Esophagus muscularis mucosa (tissue), 4 donors: ENCODE measurements at regions not wholly inside any gene's neighbourhood (a gene's known extent, or its start where the extent isn't known, plus 50 kb on each side); places are given as distances from the start of the nearest gene placed in this dataset.
"Not testable (repeated sequence)": the region's sequence is repeated elsewhere in the genome, so short reads cannot be mapped to it uniquely, and the experiment has no call there.

ENCODE experiments used
- DNase-seq: peaks from one replicate; pipeline ENCODE4 v3.0.0-alpha.2; 2017; ENCODE audit errors: extremely low spot score
- H3K27ac ChIP-seq, 4 donors: fragments of 200-600 bp; sonication (generic); replicated peaks in 1 of 4; 1 replicate in 3 of 4; 2 replicates in 1 of 4; pipeline ENCODE4 v1.5.1; 2016 to 2019; ENCODE audit warnings: mild to moderate bottlenecking in 1 of 4
- H3K27me3 ChIP-seq, 4 donors: fragments of 200-600 bp; sonication (generic); one replicate each; pipeline versions ENCODE4 v1.5.1 to v1.6.0; 2016 to 2019
- H3K36me3 ChIP-seq, 4 donors: fragments of 200-600 bp; sonication (generic); one replicate each; pipeline ENCODE4 v1.5.1; 2016 to 2019
- H3K4me1 ChIP-seq, 4 donors: fragments of 200-600 bp; sonication (generic); one replicate each; pipeline ENCODE4 v1.5.1; 2016 to 2019
- H3K4me3 ChIP-seq, 4 donors: fragments of 200-600 bp; sonication (generic); 1 replicate in 2 of 4; 2 replicates in 2 of 4; pipeline ENCODE4 v1.5.1; 2016 to 2019; ENCODE audit warnings: mild to moderate bottlenecking in 4 of 4, moderate library complexity in 1 of 4
- H3K9me3 ChIP-seq, 4 donors: fragments of 200-600 bp; sonication (generic); 1 replicate in 3 of 4; 2 replicates in 1 of 4; pipeline ENCODE4 v1.5.1; 2016 to 2019
- EP300 ChIP-seq: sonication (generic); formaldehyde crosslinking; IDR thresholded peaks from one replicate; pipeline ENCODE4 v1.6.1; 2017; ENCODE audit warnings: antibody characterized with exemption
- POLR2A ChIP-seq: fragments of 450-650 bp; IDR thresholded peaks from one replicate; pipeline ENCODE4 v1.6.1; 2017; ENCODE audit warnings: antibody characterized with exemption, moderate library complexity, mild to moderate bottlenecking, low read depth
- POLR2AphosphoS5 ChIP-seq, 2 donors: sonication (generic); formaldehyde crosslinking; IDR thresholded peaks; one replicate each; pipeline ENCODE4 v1.6.1; 2017; ENCODE audit warnings: antibody characterized with exemption in 2 of 2
- WGBS: methylation state at CpG from one replicate; pipeline ENCODE4 v1.1.5; 2018; 5-methylcytosine and 5-hydroxymethylcytosine counted together
- intact Hi-C: fragments of 100-400 bp; cut with DNase I; formaldehyde crosslinking; loops from one replicate; pipeline ENCODE4 v1.15.1; 2023
- TF ChIP-seq, protein P1 (sequence below), 3 experiments: fragments of 200-600 bp in 2 of 3; fragments of 450-650 bp in 1 of 3; sonication (generic) in 2 of 3; IDR thresholded peaks; one replicate each; pipeline ENCODE4 v1.5.1; 2017 to 2019; ENCODE audit warnings: antibody characterized with exemption in 3 of 3, mild to moderate bottlenecking in 2 of 3, moderate library complexity in 1 of 3

DNA sequence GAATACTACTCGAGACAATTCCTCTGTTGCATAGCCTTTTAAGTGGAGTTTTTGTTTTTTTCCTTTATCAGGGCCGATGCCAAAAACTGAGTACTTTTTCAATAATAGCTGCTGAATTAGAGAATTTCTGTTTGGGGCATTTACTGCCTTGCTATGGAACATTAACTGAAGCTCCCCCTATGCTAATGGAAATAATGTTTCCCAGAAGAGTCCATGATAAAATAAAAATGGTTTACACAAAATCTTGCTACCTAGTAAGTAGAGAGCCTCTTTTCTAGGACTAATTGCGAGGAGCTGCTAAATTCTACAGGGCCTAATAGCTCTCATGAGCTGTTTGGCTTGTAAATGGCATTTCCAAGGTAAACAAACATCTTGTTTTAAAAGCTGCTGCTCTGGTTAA is 128.2 kb upstream of the MYO10 start:
- Histone ChIP-seq H3K36me3 (no peaks in the 10 kb centered on the region), H3K4me3 (no peak overlapping the region), H3K9me3 (no peaks in the 10 kb centered on the region), H3K4me1 (no peaks in the 10 kb centered on the region), H3K27ac (no peak overlapping the region), H3K27me3 (no peaks in the 10 kb centered on the region)
- intact Hi-C loops, result no loop called here
- no peak for DNase-seq
- TF ChIP-seq EP300 (no peak), POLR2A (no peak), POLR2AphosphoS5 (IDR thresholded peaks at IDR 0.05) (no peak)
- TF ChIP-seq, protein P1, sequence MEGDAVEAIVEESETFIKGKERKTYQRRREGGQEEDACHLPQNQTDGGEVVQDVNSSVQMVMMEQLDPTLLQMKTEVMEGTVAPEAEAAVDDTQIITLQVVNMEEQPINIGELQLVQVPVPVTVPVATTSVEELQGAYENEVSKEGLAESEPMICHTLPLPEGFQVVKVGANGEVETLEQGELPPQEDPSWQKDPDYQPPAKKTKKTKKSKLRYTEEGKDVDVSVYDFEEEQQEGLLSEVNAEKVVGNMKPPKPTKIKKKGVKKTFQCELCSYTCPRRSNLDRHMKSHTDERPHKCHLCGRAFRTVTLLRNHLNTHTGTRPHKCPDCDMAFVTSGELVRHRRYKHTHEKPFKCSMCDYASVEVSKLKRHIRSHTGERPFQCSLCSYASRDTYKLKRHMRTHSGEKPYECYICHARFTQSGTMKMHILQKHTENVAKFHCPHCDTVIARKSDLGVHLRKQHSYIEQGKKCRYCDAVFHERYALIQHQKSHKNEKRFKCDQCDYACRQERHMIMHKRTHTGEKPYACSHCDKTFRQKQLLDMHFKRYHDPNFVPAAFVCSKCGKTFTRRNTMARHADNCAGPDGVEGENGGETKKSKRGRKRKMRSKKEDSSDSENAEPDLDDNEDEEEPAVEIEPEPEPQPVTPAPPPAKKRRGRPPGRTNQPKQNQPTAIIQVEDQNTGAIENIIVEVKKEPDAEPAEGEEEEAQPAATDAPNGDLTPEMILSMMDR (IDR thresholded peaks at IDR 0.05), result no peak
- 70% methylated on average over 3 of the region's 3 CpGs for WGBS

DNA sequence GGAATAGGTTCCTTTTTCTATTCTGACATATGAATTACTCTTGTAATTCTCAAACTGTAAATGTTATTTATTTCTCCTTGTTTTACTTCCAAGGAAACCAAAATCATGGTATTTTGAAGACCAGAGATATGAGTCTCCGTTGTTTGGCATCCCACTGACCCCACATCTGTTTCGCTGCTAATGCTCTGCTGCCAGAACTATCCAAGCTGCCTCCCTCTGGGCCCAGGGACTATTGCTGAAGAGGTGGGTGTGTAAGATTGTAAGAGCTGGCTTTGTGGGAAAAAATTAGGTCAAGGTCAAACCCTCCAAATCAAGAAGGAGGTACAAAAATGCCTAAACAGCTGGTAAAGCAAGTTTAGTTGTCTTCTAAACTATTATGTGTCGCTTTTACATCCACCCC is 129.4 kb upstream of the MYO10 start:
- H3K27me3 ChIP-seq, result no peaks in the 10 kb centered on the region
- no peaks in the 10 kb centered on the region for H3K9me3 ChIP-seq
- DNase-seq, result no peak
- H3K4me3 ChIP-seq, result no peak overlapping the region
- TF ChIP-seq EP300 (no peak), POLR2AphosphoS5 (IDR thresholded peaks at IDR 0.05) (no peak), POLR2A (no peak)
- TF ChIP-seq, protein P1 (IDR thresholded peaks at IDR 0.05), result no peak
- no peaks in the 10 kb centered on the region for H3K36me3 ChIP-seq
- H3K27ac ChIP-seq, result no peak overlapping the region
- peaks cover 0 to 2% (median 0%) of the 10 kb centered on the region in 4 donors for H3K4me1 ChIP-seq
- WGBS, result 81% methylated on average over 3 of the region's 3 CpGs
- intact Hi-C loops, result no loop called here

DNA sequence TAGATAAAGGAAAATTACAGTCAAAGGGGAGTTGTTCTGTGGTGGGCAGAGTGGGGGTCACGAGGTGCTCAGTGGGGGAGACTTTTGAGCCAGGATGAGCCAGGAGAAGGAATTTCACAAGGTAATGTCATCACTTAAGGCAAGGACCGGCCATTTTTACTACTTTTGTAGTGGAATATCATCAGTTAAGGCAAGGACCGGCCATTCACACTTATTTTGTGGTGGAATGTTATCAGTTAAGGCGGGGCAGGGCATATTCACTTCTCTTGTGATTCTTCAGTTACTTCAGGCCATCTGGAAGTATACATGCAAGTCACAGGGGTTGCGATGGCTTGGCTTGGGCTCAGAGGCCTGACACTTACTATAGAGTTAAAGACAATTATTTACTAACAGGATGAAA is 129.9 kb upstream of the MYO10 start:
- intact Hi-C loops, H3K4me1 ChIP-seq: not testable (repeated sequence)

DNA sequence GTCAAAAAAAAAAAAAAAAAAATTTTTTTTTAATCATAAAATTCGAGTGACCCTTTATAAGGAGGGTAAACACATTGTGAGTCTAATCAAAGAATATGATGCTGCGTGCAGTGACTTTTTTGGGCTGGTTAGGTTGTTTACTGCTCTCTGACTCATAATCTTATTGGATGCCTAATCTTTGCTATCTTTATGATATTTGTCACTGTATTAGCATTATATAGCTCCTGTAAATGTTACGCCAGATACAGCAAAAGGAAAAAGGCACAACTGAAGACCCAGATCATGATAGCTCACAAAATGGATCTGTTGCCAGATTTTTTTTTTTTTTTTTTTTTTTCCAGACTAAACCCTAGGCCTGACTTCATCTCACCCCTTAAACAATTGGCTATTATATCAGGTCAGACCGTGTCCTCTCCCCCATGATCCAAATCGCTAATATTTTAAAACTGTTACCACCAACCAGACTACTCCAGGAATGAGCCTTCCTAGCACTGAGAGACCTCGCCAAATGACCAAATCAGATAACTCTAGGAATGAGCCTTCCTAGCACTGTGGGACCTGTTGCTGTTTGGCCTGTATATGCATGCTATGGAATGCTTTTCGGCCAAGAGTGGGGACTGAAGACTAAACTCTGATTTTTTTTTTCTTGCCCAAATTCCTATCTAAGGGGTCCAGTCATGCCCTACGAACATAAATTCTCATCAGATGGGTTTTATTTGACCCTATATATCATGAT is 131.7 kb upstream of the MYO10 start:
- 91% methylated on average over 8 of the region's 8 CpGs for WGBS
- intact Hi-C loops, result no loop called here
- Histone ChIP-seq H3K27ac (no peak overlapping the region), H3K27me3 (no peaks in the 10 kb centered on the region), H3K4me3 (no peak overlapping the region), H3K36me3 (no peaks in the 10 kb centered on the region), H3K4me1 (peaks cover 0 to 2% (median 0%) of the 10 kb centered on the region in 4 donors), H3K9me3 (no peaks in the 10 kb centered on the region)
- no peak for TF ChIP-seq POLR2A
- no peak for TF ChIP-seq POLR2AphosphoS5 (IDR thresholded peaks at IDR 0.05)
- no peak for TF ChIP-seq EP300
- TF ChIP-seq, protein P1 (IDR thresholded peaks at IDR 0.05), result no peak
- no peak for DNase-seq

More for the DNA sequence above, 129.9 kb upstream of the MYO10 start:
- not testable (repeated sequence) for H3K36me3 ChIP-seq, H3K27ac ChIP-seq, H3K9me3 ChIP-seq, DNase-seq, H3K4me3 ChIP-seq, H3K27me3 ChIP-seq
- 87% methylated on average over 5 of the region's 5 CpGs for WGBS

DNA sequence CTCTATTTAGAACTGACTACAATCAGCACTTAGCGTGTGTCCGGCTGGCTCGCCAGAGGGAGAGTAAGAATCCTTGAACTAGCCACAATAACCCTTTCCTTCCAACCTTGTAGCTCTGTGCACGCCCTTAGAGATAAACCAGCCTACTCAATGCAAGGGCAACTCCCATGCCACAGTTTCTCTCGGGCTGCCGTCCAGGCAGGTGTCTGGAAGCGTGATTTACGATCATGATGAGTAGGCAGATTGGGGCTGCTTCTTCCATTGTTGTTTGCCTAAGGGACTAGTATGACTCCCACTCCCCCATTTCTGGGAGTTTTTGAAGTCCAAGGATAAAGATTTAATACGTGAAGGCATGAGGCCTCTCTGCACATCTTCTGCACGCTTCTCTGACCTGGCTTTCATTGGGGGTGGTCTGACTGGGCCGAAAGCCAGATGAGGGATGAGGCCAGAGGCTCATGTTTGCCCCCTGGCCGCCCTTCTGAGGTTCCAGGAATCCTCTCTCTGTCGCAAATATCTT is 134.0 kb upstream of the MYO10 start:
- no peak overlapping the region for H3K27ac ChIP-seq
- TF ChIP-seq, protein P1 (IDR thresholded peaks at IDR 0.05), result no peak
- TF ChIP-seq POLR2A, result no peak
- TF ChIP-seq EP300, result no peak
- TF ChIP-seq POLR2AphosphoS5 (IDR thresholded peaks at IDR 0.05), result no peak
- H3K9me3 ChIP-seq, result no peaks in the 10 kb centered on the region
- no peak for DNase-seq
- peaks cover 0 to 2% (median 0%) of the 10 kb centered on the region in 4 donors for H3K4me1 ChIP-seq
- H3K27me3 ChIP-seq, result no peaks in the 10 kb centered on the region
- intact Hi-C loops, result no loop called here
- no peak overlapping the region for H3K4me3 ChIP-seq
- no peaks in the 10 kb centered on the region for H3K36me3 ChIP-seq
- 42% methylated on average over 13 of the region's 13 CpGs for WGBS
